HCT116 (cell line): ENCODE measurements at regions not wholly inside any gene's neighbourhood (a gene's known extent, or its start where the extent isn't known, plus 50 kb on each side); places are given as distances from the start of the nearest gene placed in this dataset.

ENCODE experiments used
- EZH2 ChIP-seq: fragments of 200-600 bp; sonication (generic); IDR thresholded peaks from 2 replicates; pipeline ENCODE4 v1.6.1; 2017; ENCODE audit warnings: antibody characterized with exemption, mixed run types
- EZH2phosphoT487 ChIP-seq: fragments of 200-600 bp; IDR thresholded peaks from 2 replicates; pipeline ENCODE4 v1.6.1; 2018; ENCODE audit warnings: antibody characterized with exemption, borderline replicate concordance
- POLR2A ChIP-seq: IDR thresholded peaks from 2 replicates; pipeline ENCODE4 v1.7.0; 2011; ENCODE audit warnings: borderline replicate concordance; ENCODE audit not compliant: insufficient read depth, insufficient read length; ENCODE audit errors: extremely low read depth
- TF ChIP-seq, protein P1 (sequence below): IDR thresholded peaks from 2 replicates; pipeline ENCODE4 v1.6.1; 2012; ENCODE audit warnings: low read depth
- TF ChIP-seq, protein P2 (sequence below), 3 experiments: fragments of 200-600 bp in 1 of 3; sonication (generic) in 1 of 3; IDR thresholded peaks in 2 of 3; conservative IDR thresholded peaks in 1 of 3; 2 replicates each; pipeline ENCODE4 v1.5.1; 2012 to 2017; ENCODE audit warnings: low read depth in 2 of 3, low read length in 2 of 3, antibody characterized with exemption in 1 of 3, borderline replicate concordance in 1 of 3, control low read depth in 1 of 3, mild to moderate bottlenecking in 1 of 3, mixed read lengths in 1 of 3, mixed run types in 1 of 3, moderate library complexity in 1 of 3; ENCODE audit not compliant: insufficient read depth in 1 of 3

DNA sequence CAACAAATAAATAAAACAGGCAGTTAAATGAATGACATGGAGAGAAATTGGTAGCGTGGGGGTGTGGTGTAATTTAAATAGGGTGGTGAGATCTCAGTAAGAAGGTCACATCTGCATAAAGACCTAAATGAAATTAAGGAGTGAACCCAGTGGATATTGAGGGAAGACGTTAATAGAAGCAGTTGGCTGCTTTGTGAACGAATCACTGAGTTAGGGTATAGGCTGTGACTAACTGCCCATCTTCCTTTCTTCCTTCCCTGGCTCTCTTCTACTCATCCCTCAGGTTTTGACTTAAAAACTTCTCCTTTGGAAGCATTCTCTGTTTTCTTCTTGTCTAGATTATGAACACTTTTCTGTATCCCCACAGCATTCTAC is 64.7 kb downstream of the BTG1 start:
- no peak for TF ChIP-seq EZH2
- TF ChIP-seq POLR2A, result no peak
- TF ChIP-seq, protein P1, sequence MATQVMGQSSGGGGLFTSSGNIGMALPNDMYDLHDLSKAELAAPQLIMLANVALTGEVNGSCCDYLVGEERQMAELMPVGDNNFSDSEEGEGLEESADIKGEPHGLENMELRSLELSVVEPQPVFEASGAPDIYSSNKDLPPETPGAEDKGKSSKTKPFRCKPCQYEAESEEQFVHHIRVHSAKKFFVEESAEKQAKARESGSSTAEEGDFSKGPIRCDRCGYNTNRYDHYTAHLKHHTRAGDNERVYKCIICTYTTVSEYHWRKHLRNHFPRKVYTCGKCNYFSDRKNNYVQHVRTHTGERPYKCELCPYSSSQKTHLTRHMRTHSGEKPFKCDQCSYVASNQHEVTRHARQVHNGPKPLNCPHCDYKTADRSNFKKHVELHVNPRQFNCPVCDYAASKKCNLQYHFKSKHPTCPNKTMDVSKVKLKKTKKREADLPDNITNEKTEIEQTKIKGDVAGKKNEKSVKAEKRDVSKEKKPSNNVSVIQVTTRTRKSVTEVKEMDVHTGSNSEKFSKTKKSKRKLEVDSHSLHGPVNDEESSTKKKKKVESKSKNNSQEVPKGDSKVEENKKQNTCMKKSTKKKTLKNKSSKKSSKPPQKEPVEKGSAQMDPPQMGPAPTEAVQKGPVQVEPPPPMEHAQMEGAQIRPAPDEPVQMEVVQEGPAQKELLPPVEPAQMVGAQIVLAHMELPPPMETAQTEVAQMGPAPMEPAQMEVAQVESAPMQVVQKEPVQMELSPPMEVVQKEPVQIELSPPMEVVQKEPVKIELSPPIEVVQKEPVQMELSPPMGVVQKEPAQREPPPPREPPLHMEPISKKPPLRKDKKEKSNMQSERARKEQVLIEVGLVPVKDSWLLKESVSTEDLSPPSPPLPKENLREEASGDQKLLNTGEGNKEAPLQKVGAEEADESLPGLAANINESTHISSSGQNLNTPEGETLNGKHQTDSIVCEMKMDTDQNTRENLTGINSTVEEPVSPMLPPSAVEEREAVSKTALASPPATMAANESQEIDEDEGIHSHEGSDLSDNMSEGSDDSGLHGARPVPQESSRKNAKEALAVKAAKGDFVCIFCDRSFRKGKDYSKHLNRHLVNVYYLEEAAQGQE, result no peak
- TF ChIP-seq, protein P2, sequence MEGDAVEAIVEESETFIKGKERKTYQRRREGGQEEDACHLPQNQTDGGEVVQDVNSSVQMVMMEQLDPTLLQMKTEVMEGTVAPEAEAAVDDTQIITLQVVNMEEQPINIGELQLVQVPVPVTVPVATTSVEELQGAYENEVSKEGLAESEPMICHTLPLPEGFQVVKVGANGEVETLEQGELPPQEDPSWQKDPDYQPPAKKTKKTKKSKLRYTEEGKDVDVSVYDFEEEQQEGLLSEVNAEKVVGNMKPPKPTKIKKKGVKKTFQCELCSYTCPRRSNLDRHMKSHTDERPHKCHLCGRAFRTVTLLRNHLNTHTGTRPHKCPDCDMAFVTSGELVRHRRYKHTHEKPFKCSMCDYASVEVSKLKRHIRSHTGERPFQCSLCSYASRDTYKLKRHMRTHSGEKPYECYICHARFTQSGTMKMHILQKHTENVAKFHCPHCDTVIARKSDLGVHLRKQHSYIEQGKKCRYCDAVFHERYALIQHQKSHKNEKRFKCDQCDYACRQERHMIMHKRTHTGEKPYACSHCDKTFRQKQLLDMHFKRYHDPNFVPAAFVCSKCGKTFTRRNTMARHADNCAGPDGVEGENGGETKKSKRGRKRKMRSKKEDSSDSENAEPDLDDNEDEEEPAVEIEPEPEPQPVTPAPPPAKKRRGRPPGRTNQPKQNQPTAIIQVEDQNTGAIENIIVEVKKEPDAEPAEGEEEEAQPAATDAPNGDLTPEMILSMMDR (IDR thresholded peaks at IDR 0.05 in 2 of 3, conservative IDR thresholded peaks at IDR 0.05 in 1 of 3; ENCODE audit: borderline replicate concordance in 1 of 3, insufficient read depth in 1 of 3, low read depth in 2 of 3, low read length in 2 of 3), result no peak
- no peak for TF ChIP-seq EZH2phosphoT487
